B cell (primary cell): ENCODE measurements at regions not wholly inside any gene's neighbourhood (a gene's known extent, or its start where the extent isn't known, plus 50 kb on each side); places are given as distances from the start of the nearest gene placed in this dataset.

ENCODE experiments used
- ATAC-seq: fragments of 200-7000 bp; cut with Tn5 transposase; one replicate; pipeline ENCODE4 v1.10.0; 2021; ENCODE audit warnings: low read depth, mild to moderate bottlenecking, moderate number of reproducible peaks, moderate library complexity
- CTCF ChIA-PET: fragments of 350-600 bp; sonication (Branson Sonifier 250); formaldehyde crosslinking; loops from one replicate; lab custom pipeline; 2021; ENCODE audit warnings: antibody characterized with exemption, inconsistent platforms; lab: Charles Lee
- POLR2A ChIA-PET: fragments of 350-600 bp; sonication (Branson Sonifier 250); formaldehyde crosslinking; loops from one replicate; lab custom pipeline; 2021; ENCODE audit warnings: antibody characterized with exemption; lab: Charles Lee
- DNase-seq: peaks from one replicate; pipeline ENCODE4 v3.0.0; 2013
- H2AFZ ChIP-seq: 2 replicates; pipeline ENCODE4 v1.6.1; 2012; ENCODE audit warnings: mild to moderate bottlenecking, low read depth, low read length; ENCODE audit not compliant: insufficient read depth, poor library complexity, severe bottlenecking
- H3K27ac ChIP-seq, 2 donors: 1 replicate in 1 of 2; 2 replicates in 1 of 2; pipeline ENCODE4 v1.5.1; 2012 to 2013; ENCODE audit warnings: low read length in 2 of 2, mild to moderate bottlenecking in 2 of 2, moderate library complexity in 1 of 2
- H3K27me3 ChIP-seq, 4 experiments: fragments of 200-600 bp in 1 of 4; sonication (generic) in 1 of 4; replicated peaks in 1 of 4; 1 replicate in 2 of 4; 2 replicates in 2 of 4; pipeline versions ENCODE4 v1.6.1 to v1.7.0; 2013 to 2016; ENCODE audit warnings: low read length in 3 of 4, mild to moderate bottlenecking in 2 of 4, mixed read lengths in 1 of 4, moderate library complexity in 1 of 4; ENCODE audit not compliant: insufficient read depth in 4 of 4, control insufficient read depth in 3 of 4; ENCODE audit errors: control extremely low read depth in 1 of 4
- H3K36me3 ChIP-seq, 2 experiments: replicated peaks in 1 of 2; 1 replicate in 1 of 2; 2 replicates in 1 of 2; pipeline versions ENCODE4 v1.6.1 to v1.7.1; 2013; ENCODE audit warnings: low read length in 1 of 2; ENCODE audit not compliant: insufficient read depth in 2 of 2, control insufficient read depth in 1 of 2; ENCODE audit errors: control extremely low read depth in 1 of 2, extremely low read depth in 1 of 2
- H3K4me1 ChIP-seq, 2 donors: fragments of 200-600 bp in 1 of 2; sonication (generic) in 1 of 2; 1 replicate in 1 of 2; 2 replicates in 1 of 2; pipeline versions ENCODE4 v1.5.1 to v1.6.1; 2013 to 2017; ENCODE audit warnings: low read length in 2 of 2; ENCODE audit not compliant: control insufficient read depth in 2 of 2, insufficient read depth in 2 of 2
- H3K4me2 ChIP-seq: replicated peaks from 2 replicates; pipeline ENCODE3; 2012; ENCODE audit warnings: mild to moderate bottlenecking, low read depth, low read length; ENCODE audit not compliant: poor library complexity, severe bottlenecking
- H3K4me3 ChIP-seq, 5 experiments: fragments of 200-600 bp in 1 of 5; sonication (generic) in 1 of 5; 1 replicate in 3 of 5; 2 replicates in 2 of 5; pipeline versions ENCODE4 v1.5.1 to v1.7.0; 2011 to 2016; ENCODE audit warnings: low read length in 4 of 5, mild to moderate bottlenecking in 4 of 5, low read depth in 2 of 5, control low read depth in 1 of 5, moderate library complexity in 1 of 5; ENCODE audit not compliant: insufficient read depth in 1 of 5; ENCODE audit errors: control extremely low read depth in 1 of 5, extremely low read depth in 1 of 5
- H3K79me2 ChIP-seq: fragments of 200-600 bp; sonication (generic); one replicate; pipeline ENCODE4 v1.6.0; 2016; ENCODE audit warnings: low read length; ENCODE audit not compliant: control insufficient read depth, insufficient read depth
- H3K9ac ChIP-seq: fragments of 200-600 bp; sonication (generic); 2 replicates; pipeline ENCODE4 v1.6.1; 2017; ENCODE audit warnings: mild to moderate bottlenecking, low read length, moderate library complexity
- H3K9me3 ChIP-seq, 3 donors: one replicate each; pipeline versions ENCODE4 v1.6.1 to v1.7.1; 2013; ENCODE audit warnings: low read length in 2 of 3; ENCODE audit not compliant: control insufficient read depth in 2 of 3, insufficient read depth in 1 of 3; ENCODE audit errors: control extremely low read depth in 1 of 3
- H4K20me1 ChIP-seq: 2 replicates; pipeline ENCODE4 v1.6.0; 2012; ENCODE audit warnings: mild to moderate bottlenecking, low read length; ENCODE audit not compliant: insufficient read depth, control insufficient read depth, poor library complexity, severe bottlenecking
- H3K27ac Mint-ChIP-seq: one replicate; pipeline ENCODE4 v1.8.0; 2021; ENCODE audit warnings: mixed read lengths
- H3K27me3 Mint-ChIP-seq: one replicate; pipeline ENCODE4 v1.8.0; 2021; ENCODE audit warnings: mixed read lengths
- H3K4me1 Mint-ChIP-seq: one replicate; pipeline ENCODE4 v1.8.0; 2021; ENCODE audit warnings: mixed read lengths
- H3K4me3 Mint-ChIP-seq: one replicate; pipeline ENCODE4 v1.8.0; 2021; ENCODE audit warnings: mixed read lengths
- H3K9me3 Mint-ChIP-seq: one replicate; pipeline ENCODE4 v1.8.0; 2022; ENCODE audit warnings: mixed read lengths; ENCODE audit not compliant: insufficient read depth
- CTCF ChIP-seq: fragments of 200-600 bp; IDR thresholded peaks from one replicate; pipeline ENCODE4 v1.8.0; 2022; ENCODE audit warnings: antibody characterized with exemption, mild to moderate bottlenecking
- EZH2 ChIP-seq: IDR thresholded peaks from 2 replicates; pipeline ENCODE4 v1.6.1; 2012; ENCODE audit warnings: borderline replicate concordance, low read depth, mild to moderate bottlenecking, moderate library complexity, low read length; ENCODE audit not compliant: insufficient read depth, poor library complexity, severe bottlenecking
- WGBS: methylation state at CpG from one replicate; pipeline ENCODE4 v1.1.5; 2013; ENCODE audit warnings: missing lambda C conversion rate; ENCODE audit not compliant: insufficient coverage; 5-methylcytosine and 5-hydroxymethylcytosine counted together
- intact Hi-C: fragments of 100-400 bp; cut with micrococcal nuclease; formaldehyde crosslinking; loops from one replicate; pipeline ENCODE4 v1.10.0; 2022

GRCh38 chr4:33133723-33134122 is 2413.6 kb downstream of the PCDH7 start:
- ATAC-seq (no peak), DNase-seq (no peak)
- Mint-ChIP-seq H3K4me3 (no peak overlapping the region), H3K27ac (no peak overlapping the region), H3K4me1 (no peaks in the 10 kb centered on the region), H3K9me3 (peaks cover 3% of the 10 kb centered on the region), H3K27me3 (no peaks in the 10 kb centered on the region)
- ChIA-PET CTCF (no interaction called here), POLR2A (no interaction called here)
- Histone ChIP-seq H3K27ac (no peak overlapping the region), H3K79me2 (no peaks in the 10 kb centered on the region), H3K9ac (no peak overlapping the region), H3K27me3 (no peaks in the 10 kb centered on the region), H4K20me1 (no peaks in the 10 kb centered on the region), H2AFZ (no peak overlapping the region), H3K9me3 (no peaks in the 10 kb centered on the region), H3K36me3 (no peaks in the 10 kb centered on the region), H3K4me1 (no peaks in the 10 kb centered on the region), H3K4me3 (no peak overlapping the region), H3K4me2 (no peak overlapping the region)
- intact Hi-C loops = no loop called here
- 40% methylated on average over 1 of the region's 2 CpGs for WGBS
- no peak for TF ChIP-seq EZH2

GRCh38 chr4:33134366-33134765 is 2414.2 kb downstream of the PCDH7 start:
- no peaks in the 10 kb centered on the region for H4K20me1 ChIP-seq
- no peak overlapping the region for H3K9ac ChIP-seq
- no peak for TF ChIP-seq EZH2
- TF ChIP-seq CTCF = no peak
- no peak overlapping the region for H2AFZ ChIP-seq
- H3K27me3 ChIP-seq = no peaks in the 10 kb centered on the region
- POLR2A ChIA-PET = no interaction called here
- no peaks in the 10 kb centered on the region for H3K79me2 ChIP-seq
- no peak for ATAC-seq
- Mint-ChIP-seq H3K27ac (no peak overlapping the region), H3K27me3 (no peaks in the 10 kb centered on the region), H3K4me3 (no peak overlapping the region), H3K9me3 (peaks cover 5% of the 10 kb centered on the region), H3K4me1 (no peaks in the 10 kb centered on the region)
- H3K27ac ChIP-seq = no peak overlapping the region
- H3K9me3 ChIP-seq = no peaks in the 10 kb centered on the region
- whole genome bisulfite sequencing = no CpG with 5 or more reads among the region's 1 CpG
- no peaks in the 10 kb centered on the region for H3K36me3 ChIP-seq
- H3K4me2 ChIP-seq = no peak overlapping the region
- no peak overlapping the region for H3K4me3 ChIP-seq
- H3K4me1 ChIP-seq = no peaks in the 10 kb centered on the region
- CTCF ChIA-PET = no interaction called here
- DNase-seq = no peak
- intact Hi-C loops = no loop called here
